Fibroblast of skin of abdomen (primary cell): ENCODE measurements at regions not wholly inside any gene's neighbourhood (a gene's known extent, or its start where the extent isn't known, plus 50 kb on each side); places are given as distances from the start of the nearest gene placed in this dataset.

Experiments
- DNase-seq: peaks from one replicate; pipeline ENCODE4 v3.0.0-alpha.2; 2013

- DNase-seq: no peak
These were observed 427.2 kb downstream of the KCNJ3 start for GRCh38 chr2:155125585-155126230.

GRCh38 chr2:155115846-155116245 is 417.4 kb downstream of the KCNJ3 start:
- no peak for DNase-seq

GRCh38 chr2:155111070-155111469 is 412.6 kb downstream of the KCNJ3 start:
- DNase-seq: no peak

- no peak for DNase-seq
These were observed 411.0 kb downstream of the KCNJ3 start for GRCh38 chr2:155109527-155109926.

DNA sequence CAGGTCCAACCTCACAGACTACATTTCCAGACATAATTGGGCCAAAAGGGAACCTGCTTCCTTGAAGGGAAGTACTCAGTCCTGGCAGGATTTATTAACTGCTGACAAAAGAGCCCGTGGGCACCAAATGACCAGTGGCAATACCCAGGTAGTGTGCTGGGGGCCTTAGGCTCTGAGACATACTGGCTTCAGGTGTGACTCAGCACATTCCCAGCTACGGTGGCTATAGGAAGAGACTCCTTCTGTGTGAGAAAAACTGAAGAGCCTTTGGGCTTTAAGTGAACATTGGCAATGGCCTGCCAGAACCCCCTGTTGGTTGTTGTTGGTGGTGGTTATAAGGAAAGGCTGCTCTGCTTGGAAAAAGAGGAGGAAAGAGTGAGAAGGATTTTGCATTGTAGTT is 401.8 kb downstream of the KCNJ3 start:
- no peak for DNase-seq

- DNase-seq: no peak
These were observed 401.3 kb downstream of the KCNJ3 start for GRCh38 chr2:155099784-155100183.

- DNase-seq: no peak
These were observed 397.1 kb downstream of the KCNJ3 start for GRCh38 chr2:155095613-155096012.

DNA sequence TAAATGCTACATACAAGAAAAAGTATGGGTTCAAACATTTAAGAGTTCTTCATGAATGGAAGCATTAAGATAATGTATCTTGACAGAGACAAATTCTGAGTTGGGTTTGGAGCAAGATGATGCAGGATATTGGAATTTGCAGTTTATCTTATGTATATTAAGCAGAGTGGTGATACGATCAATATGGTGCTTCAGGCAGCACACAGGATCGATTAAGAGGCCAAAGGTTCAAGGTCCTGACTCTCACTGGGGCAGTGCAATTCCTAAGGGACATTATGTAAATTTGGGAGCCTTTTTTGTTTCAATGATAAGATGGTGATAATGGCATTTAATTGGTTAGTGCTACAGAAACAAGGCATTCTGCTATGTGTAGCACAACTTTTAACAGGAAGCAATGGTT is 381.9 kb downstream of the KCNJ3 start:
- DNase-seq: no peak

- DNase-seq: no peak
These were observed 372.0 kb downstream of the KCNJ3 start for GRCh38 chr2:155070489-155070888.

DNA sequence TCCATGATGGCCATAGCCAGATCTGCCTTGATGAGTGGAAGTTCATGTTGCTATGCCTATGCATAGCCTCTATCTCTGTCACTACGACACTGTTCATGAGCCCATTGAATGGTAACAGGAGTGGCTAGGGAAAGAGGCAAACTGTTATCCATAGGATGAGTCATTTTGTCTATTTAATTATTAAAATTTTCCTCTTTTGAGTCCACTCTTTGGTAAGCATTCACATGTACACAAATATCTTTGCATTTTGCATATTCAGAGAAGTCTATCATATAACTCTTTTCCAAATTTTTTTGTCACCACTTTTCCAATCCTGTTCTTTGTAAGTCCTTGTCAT is 364.4 kb downstream of the KCNJ3 start:
- DNase-seq: no peak

GRCh38 chr2:155062250-155062921 is 363.9 kb downstream of the KCNJ3 start:
- DNase-seq: no peak

DNA sequence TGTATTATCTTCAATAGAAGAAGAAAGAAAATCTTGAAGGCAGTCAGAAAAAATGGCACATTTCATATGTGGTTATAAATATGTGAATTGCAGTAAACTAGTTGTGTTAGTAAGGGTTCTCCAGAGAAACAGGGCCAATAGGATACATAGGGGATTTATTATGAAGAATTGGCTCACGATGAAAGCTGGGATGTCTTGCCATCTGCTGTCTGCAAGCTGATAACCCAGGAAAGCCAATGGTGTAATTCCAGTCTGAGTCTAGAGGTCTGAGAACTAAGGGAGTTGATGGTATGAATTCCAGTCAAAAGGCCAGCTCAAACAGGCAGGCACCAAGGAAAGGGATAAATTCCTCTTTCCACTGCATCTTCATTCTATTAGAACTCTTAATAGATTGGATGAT is 362.4 kb downstream of the KCNJ3 start:
- DNase-seq: no peak

DNA sequence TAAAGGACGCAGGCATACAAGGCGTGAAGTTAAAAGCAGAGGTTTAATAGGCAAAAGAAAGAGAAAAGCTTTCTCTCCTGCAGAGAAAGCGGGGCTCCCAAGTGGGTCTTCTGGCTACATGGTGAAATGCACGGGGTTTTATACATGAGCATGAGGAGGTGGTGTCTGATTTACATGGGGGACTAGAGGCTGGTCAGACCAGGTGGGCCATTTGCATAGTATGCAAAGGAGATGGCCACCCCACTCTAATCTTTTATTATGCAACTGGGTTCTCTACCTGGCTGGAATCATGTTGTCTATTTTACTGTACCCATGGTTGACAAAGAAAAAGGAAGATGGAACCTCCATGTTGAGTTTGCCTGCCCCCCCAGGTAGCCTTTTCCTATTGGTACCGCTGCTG is 356.2 kb downstream of the KCNJ3 start:
- no peak for DNase-seq

DNA sequence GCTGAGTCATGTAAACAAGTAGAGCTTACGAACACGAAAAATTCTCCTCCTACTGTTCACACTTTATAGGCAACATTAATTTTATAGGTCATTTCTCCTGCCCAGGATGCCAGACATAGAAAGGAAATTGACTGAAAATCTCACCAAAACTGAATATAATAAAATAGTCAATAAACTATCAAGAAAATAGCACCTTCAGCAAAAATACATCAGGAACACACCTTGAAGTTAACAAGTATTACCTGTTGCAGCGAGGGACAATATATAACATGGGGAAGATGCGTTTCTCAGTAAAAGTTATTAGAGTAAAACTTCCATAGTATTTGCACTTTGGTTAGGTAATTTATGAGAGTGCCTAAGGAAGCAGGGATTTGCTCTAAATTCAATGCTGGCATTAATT is 344.6 kb downstream of the KCNJ3 start:
- DNase-seq: no peak

DNA sequence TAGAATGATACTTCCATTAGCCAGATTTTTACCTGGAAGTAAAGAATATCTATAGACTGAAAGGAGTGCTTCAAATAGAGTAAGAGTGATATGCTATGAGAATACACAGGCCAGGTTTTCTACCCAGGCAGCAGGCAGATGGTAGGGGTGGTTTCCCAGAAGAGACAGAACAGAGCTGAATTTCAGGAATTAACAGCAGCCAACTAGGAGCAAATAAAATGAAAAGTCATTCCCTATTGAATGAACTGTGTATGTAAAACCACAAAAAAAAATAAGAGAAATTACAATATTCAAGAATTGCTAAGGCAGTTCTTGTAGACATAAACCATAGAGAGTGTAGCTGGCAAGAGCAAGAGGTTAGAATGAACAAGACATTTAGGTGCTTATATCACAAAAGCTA is 336.8 kb downstream of the KCNJ3 start:
- DNase-seq: no peak

GRCh38 chr2:155033652-155034051 is 335.2 kb downstream of the KCNJ3 start:
- no peak for DNase-seq

GRCh38 chr2:155030296-155030695 is 331.8 kb downstream of the KCNJ3 start:
- no peak for DNase-seq

GRCh38 chr2:155026651-155027174 is 328.2 kb downstream of the KCNJ3 start:
- DNase-seq: no peak

- DNase-seq: no peak
These were observed 325.2 kb downstream of the KCNJ3 start for GRCh38 chr2:155023674-155024073.

- no peak for DNase-seq
These were observed 324.0 kb downstream of the KCNJ3 start for GRCh38 chr2:155022531-155022930.

- DNase-seq: no peak
These were observed 323.1 kb downstream of the KCNJ3 start for GRCh38 chr2:155021618-155022017.

DNA sequence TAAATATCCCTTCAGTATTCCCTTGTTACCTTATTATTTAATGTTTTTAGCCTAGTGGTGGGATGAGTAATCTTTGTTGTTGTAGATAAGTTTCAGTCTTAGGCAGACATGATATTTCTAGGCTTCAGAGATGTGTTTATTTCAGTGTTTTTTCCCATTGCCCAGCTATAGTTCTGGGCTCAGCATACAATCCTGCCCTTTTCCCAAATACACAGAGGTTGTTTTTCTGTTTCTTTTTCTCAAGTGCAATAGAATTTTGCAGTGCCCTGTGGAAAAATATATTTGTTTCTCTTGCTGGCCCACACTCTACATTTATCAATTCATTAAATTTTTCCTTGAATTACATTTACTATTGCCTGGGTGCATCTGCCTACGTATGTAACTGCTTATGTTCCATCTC is 321.8 kb downstream of the KCNJ3 start:
- DNase-seq: no peak

DNA sequence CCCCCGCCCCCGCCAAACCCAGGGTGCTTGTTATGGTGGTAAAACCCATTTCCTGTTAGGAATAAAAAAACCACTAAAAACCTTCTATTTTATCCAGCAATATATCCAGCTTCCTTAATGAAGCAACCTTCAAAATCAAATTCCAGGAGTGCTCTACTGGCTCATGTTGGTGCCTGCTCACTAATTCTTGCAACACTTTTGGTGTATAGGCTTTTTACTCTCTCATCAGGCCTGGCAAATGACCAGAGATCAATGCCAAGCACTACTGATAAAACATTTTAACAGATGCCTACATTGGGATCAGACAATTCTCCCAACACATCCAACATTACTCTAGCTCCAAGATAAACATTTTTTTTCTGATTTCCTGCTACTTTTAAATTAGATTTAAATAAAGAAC is 312.4 kb downstream of the KCNJ3 start:
- DNase-seq: no peak

DNA sequence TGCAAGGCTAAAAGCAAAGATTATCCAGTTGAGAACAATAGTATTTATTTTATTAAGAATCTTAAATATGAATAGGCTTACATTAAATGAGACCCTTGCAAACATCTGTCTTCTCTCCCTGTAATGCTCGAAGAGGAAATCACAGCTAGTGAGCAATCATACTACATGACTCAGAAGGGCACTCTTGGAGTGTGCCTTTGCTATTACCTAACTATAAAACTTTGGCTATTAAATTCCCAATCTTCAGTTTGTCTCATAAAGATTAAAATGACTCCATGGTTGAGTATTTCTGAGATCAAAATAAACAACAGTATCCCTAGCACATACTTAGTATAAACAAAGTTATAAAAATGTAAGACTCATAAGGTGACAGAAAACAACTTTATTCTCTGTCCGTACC is 296.9 kb downstream of the KCNJ3 start:
- DNase-seq: peak; percentile 2

- no peak for DNase-seq
These were observed 294.3 kb downstream of the KCNJ3 start for GRCh38 chr2:154992826-154993225.
